NOMO-1 treated with DMSO at 0.1 percent for 48 hours (cell line): ENCODE measurements at regions not wholly inside any gene's neighbourhood (a gene's known extent, or its start where the extent isn't known, plus 50 kb on each side); places are given as distances from the start of the nearest gene placed in this dataset.
A peak's percentile ranks its signal among the peaks of the same experiment; 100 is the strongest.

Experiments
- DNase-seq: peaks from one replicate; lab custom pipeline; 2025; ENCODE audit not compliant: unreplicated experiment; lab: John Stamatoyannopoulos, UW

- DNase-seq, result no peak
Observed at GRCh38 chr6:99867026-99867425, 127.0 kb downstream of the MCHR2 start.

GRCh38 chr6:99868074-99868702 is 125.8 kb downstream of the MCHR2 start:
- peak; percentile 42 for DNase-seq
